ENCODE measurements at regions not wholly inside any gene's neighbourhood (a gene's known extent, or its start where the extent isn't known, plus 50 kb on each side); places are given as distances from the start of the nearest gene placed in this dataset.
A peak's percentile ranks its signal among the peaks of the same experiment; 100 is the strongest.

DNA sequence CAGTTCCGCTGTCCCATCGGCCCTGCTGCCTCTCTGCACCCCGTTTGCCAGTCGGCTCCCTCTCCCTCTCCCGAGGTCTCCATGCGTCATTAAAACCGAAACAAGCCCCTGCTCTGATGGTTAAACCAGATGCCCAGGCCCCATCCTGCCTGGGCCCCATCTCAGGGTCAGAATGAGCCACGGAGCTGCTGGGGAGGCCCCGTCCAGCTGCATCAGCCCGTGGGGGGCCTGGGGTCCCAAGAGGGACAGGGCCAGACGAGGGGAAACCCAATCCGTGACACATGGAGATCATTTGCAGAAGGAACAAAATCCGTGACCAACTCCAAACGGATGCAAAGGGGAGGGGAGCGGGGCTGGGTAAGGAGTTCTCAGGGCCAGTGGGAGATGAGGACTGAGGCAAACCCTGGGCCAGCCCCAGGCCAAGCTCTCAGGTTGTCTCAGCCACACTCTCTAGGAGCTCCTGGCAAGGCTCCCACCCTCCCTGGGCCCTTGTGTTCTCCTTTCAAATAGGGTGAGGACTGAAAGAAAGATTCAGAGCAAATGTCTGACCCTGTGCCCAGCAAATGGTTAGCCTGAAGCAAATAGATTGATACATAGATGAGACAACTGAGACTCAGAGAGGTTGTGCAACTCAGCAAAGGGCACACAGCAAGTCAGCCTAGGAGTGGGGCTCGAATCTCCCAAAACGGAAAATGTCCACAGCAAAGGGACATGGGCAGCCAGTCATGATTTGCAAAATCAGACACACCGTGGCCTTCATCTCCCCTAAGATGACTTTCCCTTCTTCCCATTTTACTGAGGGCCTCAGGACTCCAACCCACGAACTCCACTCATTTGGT is 162.1 kb downstream of the MN1 start:
- no peak for FAIRE-seq
- DNase-seq (ENCODE audit: low spot score in 2 of 2), result no peak

DNA sequence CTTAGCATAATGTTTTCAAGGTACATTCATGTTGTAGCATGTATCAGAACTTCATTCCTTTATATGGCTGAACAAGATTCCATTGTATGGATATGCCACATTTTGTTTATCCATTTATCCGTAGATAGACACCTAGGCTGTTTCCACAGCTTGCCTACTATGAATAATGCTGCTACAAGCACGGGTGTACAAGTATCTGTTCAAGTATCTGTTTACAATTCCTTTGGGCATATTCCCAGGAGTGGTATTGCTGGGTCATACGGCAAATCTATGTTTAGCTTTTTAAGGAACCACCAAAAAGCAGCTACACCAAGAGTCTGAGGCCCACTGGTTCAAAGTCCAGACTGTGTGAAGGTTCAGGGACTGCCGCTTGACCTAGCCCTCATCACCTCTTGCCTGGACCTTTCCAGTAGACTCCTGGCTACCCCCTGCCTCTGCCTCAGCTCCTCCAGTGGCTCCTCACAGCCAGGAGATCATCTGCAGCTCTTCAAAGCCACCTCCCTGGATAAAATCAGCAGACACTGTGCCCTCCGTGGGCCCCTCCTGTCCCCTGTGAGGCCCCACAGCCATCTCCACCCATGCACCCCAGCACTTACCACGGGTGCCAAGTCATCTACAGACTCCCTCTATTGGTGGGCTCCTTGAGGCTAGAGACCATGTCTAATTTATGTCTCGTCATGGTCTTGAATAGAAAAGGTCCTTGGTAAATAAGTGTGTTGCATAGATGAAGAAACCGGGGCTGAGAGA is 160.3 kb downstream of the MN1 start:
- FAIRE-seq, result no peak
- no peak for DNase-seq (ENCODE audit: low spot score in 2 of 2)

GRCh38 chr22:27642104-27642800 is 159.3 kb downstream of the MN1 start:
- FAIRE-seq (no peak), DNase-seq (ENCODE audit: low spot score in 2 of 2) (peak; percentile 84 to 89)

DNA sequence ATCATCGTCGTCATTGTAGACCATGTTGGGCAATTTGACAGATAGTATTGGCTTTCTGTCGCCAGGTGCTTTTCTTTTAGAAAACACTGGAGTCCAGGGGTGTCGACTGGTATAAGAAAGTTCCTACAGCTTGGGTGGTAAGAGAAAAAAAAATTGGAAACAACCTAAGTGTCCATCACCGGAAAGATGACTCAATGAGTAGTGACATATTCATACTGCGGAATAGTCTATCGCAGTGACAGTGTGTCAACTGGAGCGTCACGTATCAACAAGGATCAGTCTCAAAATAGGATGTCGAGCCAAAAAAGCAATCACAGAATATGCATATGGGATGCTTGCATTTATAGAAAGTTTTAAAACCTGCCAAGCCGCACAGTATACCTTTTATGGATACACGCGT is 157.6 kb downstream of the MN1 start:
- DNase-seq (ENCODE audit: low spot score in 2 of 2) (no peak), FAIRE-seq (no peak)

GRCh38 chr22:27644566-27644965 is 157.0 kb downstream of the MN1 start:
- FAIRE-seq, result no peak
- DNase-seq (ENCODE audit: low spot score in 2 of 2), result no peak

- FAIRE-seq (no peak), DNase-seq (ENCODE audit: low spot score in 2 of 2) (no peak)
Observed at GRCh38 chr22:27647540-27647939, 154.0 kb downstream of the MN1 start.

DNA sequence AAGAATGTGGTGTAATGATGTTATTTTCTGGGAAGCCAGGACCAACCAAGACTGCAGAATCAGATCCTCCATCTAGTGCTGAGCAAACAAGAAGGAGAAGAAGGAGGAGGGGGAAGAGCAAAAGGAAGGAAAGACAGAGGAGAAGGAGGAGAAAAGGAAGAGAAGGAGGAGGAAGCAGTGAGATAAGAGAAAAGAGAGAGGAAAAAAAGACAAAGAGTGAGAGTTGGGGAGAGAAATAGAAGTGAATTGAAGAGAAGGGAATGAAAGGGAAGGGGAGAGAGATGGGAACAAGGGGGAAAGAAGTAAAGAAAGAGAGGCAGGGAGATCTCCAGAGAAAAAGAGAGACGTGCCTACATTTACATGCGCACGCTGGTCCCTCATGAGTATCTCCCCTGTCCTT is 153.5 kb downstream of the MN1 start:
- no peak for FAIRE-seq
- DNase-seq (ENCODE audit: low spot score in 2 of 2), result no peak

DNA sequence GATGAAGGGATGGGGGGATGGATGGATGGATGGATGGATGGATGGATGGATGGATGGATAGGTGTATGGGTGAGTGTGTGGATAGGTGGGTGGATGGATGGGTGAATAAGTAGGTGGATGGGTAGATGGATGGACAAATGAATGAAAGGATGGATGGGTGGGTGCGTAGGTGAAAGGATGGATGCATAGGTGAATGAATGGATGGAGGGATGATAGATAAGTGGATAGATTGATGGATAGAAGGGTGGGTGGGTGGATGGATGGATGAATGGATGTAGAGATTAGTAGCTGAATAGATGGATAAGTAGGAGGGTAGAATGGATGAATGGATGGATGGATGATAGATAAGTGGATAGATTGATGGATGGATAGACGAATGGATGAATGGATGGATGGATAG is 152.7 kb downstream of the MN1 start:
- FAIRE-seq (no peak), DNase-seq (ENCODE audit: low spot score in 2 of 2) (no peak)

DNA sequence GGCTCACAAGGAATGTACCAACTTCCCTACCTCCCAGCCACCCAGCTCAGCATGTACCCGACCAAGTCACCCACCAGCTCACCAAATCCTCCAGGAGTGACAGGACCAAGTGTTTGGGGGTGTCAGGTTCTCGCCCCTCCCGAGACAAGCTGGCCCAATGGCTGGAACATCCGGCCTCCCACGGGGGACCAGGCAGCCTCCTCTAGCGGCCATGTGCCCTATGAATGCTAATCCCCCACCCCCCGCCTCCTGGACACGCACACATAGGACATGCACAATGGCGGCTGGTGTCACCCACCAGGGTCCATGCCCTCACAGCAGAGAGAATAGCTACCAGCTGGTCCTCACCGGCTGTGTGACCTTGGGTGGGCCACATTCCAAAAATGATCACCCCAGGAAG is 151.0 kb downstream of the MN1 start:
- DNase-seq (ENCODE audit: low spot score in 2 of 2) (no peak), FAIRE-seq (no peak)

GRCh38 chr22:27650985-27651384 is 150.6 kb downstream of the MN1 start:
- FAIRE-seq (no peak), DNase-seq (ENCODE audit: low spot score in 2 of 2) (no peak)

- FAIRE-seq (no peak), DNase-seq (ENCODE audit: low spot score in 2 of 2) (no peak)
Observed at GRCh38 chr22:27651486-27651885, 150.1 kb downstream of the MN1 start.

DNA sequence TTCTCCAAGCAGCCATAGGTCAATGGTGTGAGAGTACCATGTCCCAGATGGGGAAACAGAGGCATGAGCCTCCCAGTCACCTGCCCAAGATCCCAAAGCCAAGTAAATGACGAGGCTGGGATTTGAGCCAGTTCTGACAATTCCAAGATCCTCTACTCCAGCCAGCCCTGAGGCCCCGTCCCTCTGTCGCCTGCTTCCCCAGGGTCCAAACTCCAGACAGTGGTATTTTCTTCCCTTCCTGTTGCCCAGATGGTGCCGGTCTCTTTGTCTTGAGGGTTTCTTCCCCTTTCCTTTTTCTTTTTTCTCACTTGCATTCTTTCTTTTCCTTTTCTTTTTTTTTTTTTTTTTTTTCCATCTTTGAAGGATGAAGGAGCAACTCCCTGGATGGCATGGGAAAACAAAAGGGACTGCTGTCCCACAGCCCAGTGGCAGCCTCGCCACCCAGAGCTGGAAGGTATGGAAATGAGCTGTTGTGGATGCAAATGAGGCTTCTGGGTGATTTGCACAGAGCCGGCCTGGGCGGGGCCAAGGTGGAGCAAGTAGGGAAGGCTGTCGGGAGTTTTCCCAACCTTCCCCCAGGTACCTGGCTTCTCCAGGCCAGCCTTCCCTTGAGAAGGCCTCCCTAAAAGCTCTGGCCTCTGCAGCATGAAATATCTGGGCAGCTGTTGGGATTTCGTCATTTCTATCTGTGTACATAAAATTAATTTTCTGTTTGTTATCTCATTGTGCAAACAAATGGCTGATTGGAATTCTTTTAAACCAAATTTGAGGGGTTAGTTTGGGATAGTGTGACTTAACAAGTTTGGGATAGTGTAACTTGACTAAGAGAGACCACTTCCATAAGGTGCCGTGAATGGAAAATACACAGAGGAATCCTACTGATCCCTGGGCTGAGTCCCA is 146.8 kb downstream of the MN1 start:
- FAIRE-seq, result no peak
- DNase-seq (ENCODE audit: low spot score in 2 of 2), result no peak

- FAIRE-seq (no peak), DNase-seq (ENCODE audit: low spot score in 2 of 2) (no peak)
Observed at GRCh38 chr22:27655582-27656185, 145.9 kb downstream of the MN1 start.

- DNase-seq (ENCODE audit: low spot score in 2 of 2), result no peak
- no peak for FAIRE-seq
Observed at GRCh38 chr22:27656970-27657369, 144.6 kb downstream of the MN1 start.

DNA sequence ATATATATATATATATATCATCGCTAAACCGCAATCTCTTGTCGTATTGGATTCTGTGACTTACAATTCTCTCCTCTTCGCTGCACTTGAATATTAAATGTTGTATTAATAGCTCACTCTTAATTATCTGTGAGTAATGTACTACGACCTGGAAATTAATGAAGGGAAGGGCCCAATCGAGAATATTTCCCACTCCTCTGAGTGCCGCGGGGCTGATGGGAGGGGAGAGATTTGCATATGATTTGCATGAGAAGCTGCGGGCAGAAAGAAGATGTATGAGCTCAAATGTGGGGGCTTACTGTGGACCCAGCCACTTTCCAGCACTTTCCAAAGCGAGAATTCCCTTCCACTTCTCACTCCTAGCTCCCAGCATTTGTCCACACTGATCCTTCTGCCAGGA is 141.2 kb downstream of the MN1 start:
- DNase-seq (ENCODE audit: low spot score in 2 of 2), result no peak
- FAIRE-seq, result no peak

DNA sequence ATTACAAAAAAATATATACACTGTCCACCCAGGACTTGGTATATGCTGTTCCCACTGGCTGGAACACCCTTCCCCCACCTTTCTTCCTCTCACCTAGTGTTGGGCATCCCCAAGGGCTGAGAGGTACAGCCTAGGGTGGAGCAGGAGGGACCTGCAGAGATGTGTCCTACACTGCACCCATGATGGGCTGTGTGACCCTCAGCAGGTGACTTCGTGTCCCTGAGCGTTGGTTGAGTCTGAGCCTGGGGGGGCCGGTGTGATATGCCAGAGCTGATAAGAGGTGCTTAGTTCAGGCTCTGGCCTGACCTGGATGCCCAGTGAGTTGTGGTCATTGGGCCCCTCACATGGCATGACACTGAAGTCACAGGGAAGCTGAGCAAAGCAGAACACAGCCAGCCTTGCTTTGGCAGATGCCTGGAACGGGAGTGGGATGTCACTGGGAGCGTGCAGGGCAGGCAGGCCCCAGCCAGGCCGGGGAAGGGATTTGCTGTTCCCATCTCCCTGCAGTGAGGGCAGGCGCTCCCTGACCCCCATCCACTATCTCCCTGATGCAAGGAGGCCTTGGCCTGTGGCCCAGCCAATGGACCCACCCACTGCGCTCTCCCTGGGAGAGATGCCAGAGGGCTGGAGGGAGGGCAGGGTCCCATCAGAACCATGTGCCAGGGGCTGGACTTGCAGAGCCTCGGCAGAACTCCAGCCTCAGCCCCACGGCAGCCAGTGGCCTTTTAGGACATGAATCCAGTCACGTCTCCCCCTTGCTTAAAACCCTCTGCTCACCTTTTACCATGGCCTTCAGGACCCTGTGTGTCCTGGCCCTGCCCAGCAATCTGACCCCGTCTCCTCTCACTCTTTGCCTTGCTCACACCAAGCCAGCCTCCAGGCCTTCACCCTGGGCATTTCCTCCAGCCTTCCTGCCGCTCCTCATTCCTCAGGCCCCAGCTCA is 138.9 kb downstream of the MN1 start:
- no peak for FAIRE-seq
- no peak for DNase-seq (ENCODE audit: low spot score in 2 of 2)

DNA sequence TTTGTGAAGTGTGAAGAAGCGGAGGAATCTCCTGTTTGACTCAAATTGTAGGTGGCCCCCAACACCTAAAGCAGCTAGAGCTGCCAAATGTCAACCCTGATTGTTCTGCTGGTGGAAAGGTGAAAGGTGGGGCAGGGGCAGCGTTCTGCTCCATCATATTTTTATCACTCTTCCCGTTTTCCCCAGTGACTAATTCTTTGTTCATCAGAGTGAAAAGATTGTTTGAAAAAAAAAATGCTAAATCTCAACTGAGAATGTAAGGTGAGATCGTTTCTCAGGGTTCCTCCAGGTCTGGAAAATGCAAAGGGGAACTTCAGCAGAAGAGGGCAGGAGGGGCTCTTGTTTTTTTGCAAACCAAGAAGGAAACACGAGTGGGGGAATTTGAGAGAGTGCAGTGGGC is 137.7 kb downstream of the MN1 start:
- no peak for DNase-seq (ENCODE audit: low spot score in 2 of 2)
- no peak for FAIRE-seq

- DNase-seq (ENCODE audit: low spot score in 2 of 2) (no peak), FAIRE-seq (no peak)
Observed at GRCh38 chr22:27666272-27666997, 135.1 kb downstream of the MN1 start.

All from frontal cortex (tissue), 3 donors.